ENCODE measurements at regions not wholly inside any gene's neighbourhood (a gene's known extent, or its start where the extent isn't known, plus 50 kb on each side); places are given as distances from the start of the nearest gene placed in this dataset.

GRCh38 chr6:62721408-62721807 is 435.4 kb upstream of the KHDRBS2 start (continued):
- no peak for TF ChIP-seq EZH2 (IDR thresholded peaks at IDR 0.05)
- no peak for TF ChIP-seq SP1 (IDR thresholded peaks at IDR 0.05; ENCODE audit: low read depth)
- no peak for TF ChIP-seq RAD21 (IDR thresholded peaks at IDR 0.05; ENCODE audit: low read depth)
- TF ChIP-seq POLR2A (IDR thresholded peaks at IDR 0.05; ENCODE audit: borderline replicate concordance, extremely low read depth, insufficient read depth, insufficient read length) = no peak
- TF ChIP-seq CBX3 (IDR thresholded peaks at IDR 0.05; ENCODE audit: low read depth) = no peak

GRCh38 chr6:62716719-62717118 is 430.7 kb upstream of the KHDRBS2 start:
- no peak overlapping the region for H2AFZ ChIP-seq (ENCODE audit: low read depth, low read length, poor library complexity, severe bottlenecking)
- intact Hi-C loops (cut with micrococcal nuclease) = no loop called here
- H3K9me3 ChIP-seq (ENCODE audit: control insufficient read depth in 1 of 2, insufficient read depth in 1 of 2, low read depth in 1 of 2, low read length in 2 of 2) = peaks cover 3 to 7% of the 10 kb centered on the region in 2 experiments; a peak in 2 of 4 replicates
- H4K20me1 ChIP-seq (ENCODE audit: insufficient read depth) = no peaks in the 10 kb centered on the region
- no peak overlapping the region for H3K4me3 ChIP-seq (replicated peaks in 1 of 2; ENCODE audit: low read depth in 1 of 2, low read length in 2 of 2)
- no TSS peak for BruUV-seq (replicated peaks)
- no peak for TF ChIP-seq CBX3 (IDR thresholded peaks at IDR 0.05; ENCODE audit: low read depth)
- TF ChIP-seq POLR2AphosphoS5 (IDR thresholded peaks at IDR 0.05; ENCODE audit: low read depth, low read length) = no peak
- no peak for TF ChIP-seq ZNF274 (IDR thresholded peaks at IDR 0.05; ENCODE audit: low read depth, low read length)
- TF ChIP-seq ZBTB33 (IDR thresholded peaks at IDR 0.05; ENCODE audit: extremely low read depth, insufficient replicate concordance, low read length) = no peak
- no peak for TF ChIP-seq ZFX (IDR thresholded peaks at IDR 0.05)
- no peak for TF ChIP-seq EZH2 (IDR thresholded peaks at IDR 0.05)
- no peak overlapping the region for H3K9ac ChIP-seq (ENCODE audit: low read length)
- H3K36me3 ChIP-seq (ENCODE audit: control insufficient read depth in 1 of 2, insufficient read depth in 2 of 2, low read length in 2 of 2) = no peaks in the 10 kb centered on the region
- ATAC-seq = no peak
- no peaks in the 10 kb centered on the region for H3K79me2 ChIP-seq (ENCODE audit: insufficient read depth, low read length)
- no peak overlapping the region for H3K27ac ChIP-seq (ENCODE audit: low read depth, low read length)
- DNase-seq (ENCODE audit: low read depth, low spot score) = no peak
- H3K27me3 ChIP-seq (ENCODE audit: insufficient read depth, low read length) = no peaks in the 10 kb centered on the region
- ChIA-PET CTCF (no interaction called here), POLR2A (no interaction called here), RAD21 (ENCODE audit: low non-redundant PET in 1 of 2, low total read pairs in 2 of 2, uncharacterized antibody in 2 of 2, unreplicated experiment in 2 of 2) (no interaction called here)
- no peak overlapping the region for H3K4me2 ChIP-seq (ENCODE audit: low read length)
- H3K9me2 ChIP-seq (ENCODE audit: insufficient read depth) = no peaks in the 10 kb centered on the region
- no peaks in the 10 kb centered on the region for H3K4me1 ChIP-seq (ENCODE audit: control insufficient read depth in 1 of 2, insufficient read depth in 2 of 2, low read length in 2 of 2)
